ENCODE measurements at regions not wholly inside any gene's neighbourhood (a gene's known extent, or its start where the extent isn't known, plus 50 kb on each side); places are given as distances from the start of the nearest gene placed in this dataset.
A peak's percentile ranks its signal among the peaks of the same experiment; 100 is the strongest.

GRCh38 chr15:95556866-95557225, 773.7 kb upstream of the NR2F2 start:
- Mint-ChIP-seq H3K27me3 (ENCODE audit: insufficient read depth, unreplicated experiment) (no peaks in the 10 kb centered on the region), H3K4me3 (ENCODE audit: unreplicated experiment) (no peak overlapping the region), H3K4me1 (ENCODE audit: insufficient read depth, unreplicated experiment) (peaks cover 37% of the 10 kb centered on the region), H3K27ac (ENCODE audit: low read depth, unreplicated experiment) (no peak overlapping the region), H3K9me3 (ENCODE audit: unreplicated experiment) (no peaks in the 10 kb centered on the region), H3K36me3 (ENCODE audit: insufficient read depth, unreplicated experiment) (no peaks in the 10 kb centered on the region)
- TF ChIP-seq CTCF (IDR thresholded peaks at IDR 0.05; ENCODE audit: unreplicated experiment) = no peak
- no TSS peak for BruUV-seq (replicated peaks)
- POLR2A ChIA-PET = interaction anchor here (0.6 kb wide), 1 partner anchor 22 kb away, joined by 3 read pairs; no protein-coding TSS in a partner anchor
- no peak for DNase-seq (ENCODE audit: unreplicated experiment)
- CTCF ChIA-PET = interaction anchor here (0.6 to 1.2 kb wide), 3 partner anchors 69 to 770 kb away, joined by 3 to 5 read pairs (median 4); no protein-coding TSS in a partner anchor
- intact Hi-C loops (cut with micrococcal nuclease) = loop anchor here (5.0 kb wide), 1 partner anchor 770 kb away; no protein-coding TSS in a partner anchor

GRCh38 chr15:95557226-95558046, 773.1 kb upstream of the NR2F2 start:
- Mint-ChIP-seq H3K27me3 (ENCODE audit: insufficient read depth, unreplicated experiment) (no peaks in the 10 kb centered on the region), H3K4me1 (ENCODE audit: insufficient read depth, unreplicated experiment) (peaks cover 37% of the 10 kb centered on the region), H3K27ac (ENCODE audit: low read depth, unreplicated experiment) (peak overlapping the region; percentile 90), H3K4me3 (ENCODE audit: unreplicated experiment) (no peak overlapping the region), H3K36me3 (ENCODE audit: insufficient read depth, unreplicated experiment) (no peaks in the 10 kb centered on the region), H3K9me3 (ENCODE audit: unreplicated experiment) (no peaks in the 10 kb centered on the region)
- CTCF ChIA-PET = interaction anchor here (0.6 to 1.2 kb wide), 3 partner anchors 68 to 769 kb away, joined by 3 to 5 read pairs (median 4); no protein-coding TSS in a partner anchor
- peak; percentile 92 for DNase-seq (ENCODE audit: unreplicated experiment)
- intact Hi-C loops (cut with micrococcal nuclease) = loop anchor here (5.0 kb wide), 1 partner anchor 770 kb away; no protein-coding TSS in a partner anchor
- POLR2A ChIA-PET = interaction anchor here (0.6 kb wide), 2 partner anchors 22 to 800 kb away, joined by 3 read pairs; no protein-coding TSS in a partner anchor
- no peak for TF ChIP-seq CTCF (IDR thresholded peaks at IDR 0.05; ENCODE audit: unreplicated experiment)
- TSS peak; percentile 14 for BruUV-seq (replicated peaks)

GRCh38 chr15:95558131-95558530, 772.4 kb upstream of the NR2F2 start:
- peak; percentile 54 for DNase-seq (ENCODE audit: unreplicated experiment)
- ChIA-PET CTCF (no interaction called here), POLR2A (interaction anchor here (0.6 to 1.3 kb wide), 3 partner anchors 71 to 800 kb away, joined by 3 to 4 read pairs (median 3); no protein-coding TSS in a partner anchor)
- intact Hi-C loops (cut with micrococcal nuclease) = loop anchor here (5.0 kb wide), 1 partner anchor 769 kb away; no protein-coding TSS in a partner anchor
- H3K27me3 Mint-ChIP-seq (ENCODE audit: insufficient read depth, unreplicated experiment) = no peaks in the 10 kb centered on the region
- H3K36me3 Mint-ChIP-seq (ENCODE audit: insufficient read depth, unreplicated experiment) = no peaks in the 10 kb centered on the region
- BruUV-seq (replicated peaks) = no TSS peak
- no peak overlapping the region for H3K4me3 Mint-ChIP-seq (ENCODE audit: unreplicated experiment)
- no peaks in the 10 kb centered on the region for H3K9me3 Mint-ChIP-seq (ENCODE audit: unreplicated experiment)
- H3K27ac Mint-ChIP-seq (ENCODE audit: low read depth, unreplicated experiment) = peak overlapping the region; percentile 90
- no peak for TF ChIP-seq CTCF (IDR thresholded peaks at IDR 0.05; ENCODE audit: unreplicated experiment)
- peaks cover 37% of the 10 kb centered on the region for H3K4me1 Mint-ChIP-seq (ENCODE audit: insufficient read depth, unreplicated experiment)

GRCh38 chr15:95558916-95559315, 771.6 kb upstream of the NR2F2 start:
- ChIA-PET POLR2A (interaction anchor here (0.7 to 1.3 kb wide), 2 partner anchors 70 to 768 kb away, joined by 3 to 4 read pairs; no protein-coding TSS in a partner anchor), CTCF (interaction anchor here (0.6 kb wide), 1 partner anchor 780 kb away, joined by 3 read pairs; no protein-coding TSS in a partner anchor)
- Mint-ChIP-seq H3K36me3 (ENCODE audit: insufficient read depth, unreplicated experiment) (no peaks in the 10 kb centered on the region), H3K27me3 (ENCODE audit: insufficient read depth, unreplicated experiment) (no peaks in the 10 kb centered on the region), H3K9me3 (ENCODE audit: unreplicated experiment) (no peaks in the 10 kb centered on the region), H3K27ac (ENCODE audit: low read depth, unreplicated experiment) (peak overlapping the region; percentile 90), H3K4me3 (ENCODE audit: unreplicated experiment) (no peak overlapping the region), H3K4me1 (ENCODE audit: insufficient read depth, unreplicated experiment) (peaks cover 37% of the 10 kb centered on the region)
- TF ChIP-seq CTCF (IDR thresholded peaks at IDR 0.05; ENCODE audit: unreplicated experiment) = no peak
- intact Hi-C loops (cut with micrococcal nuclease) = loop anchor here (5.0 kb wide), 1 partner anchor 768 kb away; no protein-coding TSS in a partner anchor
- no TSS peak for BruUV-seq (replicated peaks)
- no peak for DNase-seq (ENCODE audit: unreplicated experiment)

Data from MCF 10A (cell line).